Heart left ventricle (tissue), 16 donors: ENCODE measurements at regions not wholly inside any gene's neighbourhood (a gene's known extent, or its start where the extent isn't known, plus 50 kb on each side); places are given as distances from the start of the nearest gene placed in this dataset.

Experiments used
- ATAC-seq, 4 donors: fragments of 200-7000 bp; cut with Tn5 transposase; one replicate each; pipeline ENCODE4 v1.9.1; 2020 to 2022; ENCODE audit warnings: moderate library complexity in 4 of 4, mild to moderate bottlenecking in 3 of 4, moderate number of reproducible peaks in 1 of 4
- DNase-seq, 5 donors: peaks; one replicate each; pipeline ENCODE4 v3.0.0-alpha.2; 2020
- H3K27ac ChIP-seq, 12 donors: fragments of 200-600 bp; sonication (generic) in 4 of 12; one replicate each; pipeline versions ENCODE4 v1.5.0 to v1.8.0; 2016 to 2022; ENCODE audit warnings: mild to moderate bottlenecking in 2 of 12
- H3K27me3 ChIP-seq, 9 donors: fragments of 200-600 bp; sonication (generic) in 2 of 9; one replicate each; pipeline versions ENCODE4 v1.5.1 to v1.8.0; 2016 to 2022; ENCODE audit warnings: mild to moderate bottlenecking in 3 of 9
- H3K36me3 ChIP-seq, 9 donors: fragments of 200-600 bp; sonication (generic) in 2 of 9; one replicate each; pipeline versions ENCODE4 v1.5.0 to v1.8.0; 2018 to 2022; ENCODE audit warnings: mild to moderate bottlenecking in 2 of 9
- H3K4me1 ChIP-seq, 12 donors: fragments of 200-600 bp; sonication (generic) in 4 of 12; one replicate each; pipeline versions ENCODE4 v1.5.0 to v1.8.0; 2016 to 2022; ENCODE audit warnings: mild to moderate bottlenecking in 3 of 12
- H3K4me3 ChIP-seq, 12 donors: fragments of 200-600 bp; sonication (generic) in 4 of 12; one replicate each; pipeline versions ENCODE4 v1.5.0 to v1.8.0; 2017 to 2022; ENCODE audit warnings: mild to moderate bottlenecking in 9 of 12, moderate library complexity in 4 of 12
- H3K9me3 ChIP-seq, 12 donors: fragments of 200-600 bp; sonication (generic) in 4 of 12; one replicate each; pipeline versions ENCODE4 v1.5.0 to v1.8.0; 2016 to 2022; ENCODE audit warnings: mild to moderate bottlenecking in 1 of 12
- POLR2A ChIP-seq, 2 donors: fragments of 450-650 bp; IDR thresholded peaks; one replicate each; pipeline ENCODE4 v1.6.1; 2017; ENCODE audit warnings: antibody characterized with exemption in 2 of 2, mild to moderate bottlenecking in 2 of 2, moderate library complexity in 2 of 2
- WGBS, 4 donors: extraction: QIAGEN DNeasy Blood & Tissue Kit in 2 of 4; methylation state at CpG; one replicate each; pipeline versions ENCODE4 v1.1.5 to v1.1.7; 2013 to 2018; 5-methylcytosine and 5-hydroxymethylcytosine counted together
- intact Hi-C, 10 donors: fragments of 100-400 bp; cut with DNase I; formaldehyde crosslinking; loops; one replicate each; pipeline versions ENCODE4 v1.11.1 to v1.14.2; 2022
- TF ChIP-seq, protein P1 (sequence below), 12 donors: fragments of 200-600 bp; sonication (generic) in 4 of 12; IDR thresholded peaks; one replicate each; pipeline versions ENCODE4 v1.5.0 to v1.8.0; 2018 to 2022; ENCODE audit warnings: antibody characterized with exemption in 12 of 12, mild to moderate bottlenecking in 5 of 12
- donor health status: ischemic (EF 13 %, LVEDD 7.1; RV severe dilation, severe dysfunction).
- donor health status: healthy with polysubstance abuse.
- donor health status: DM: no; HTN: yes; CAD: no.
- donor health status: DM: no; HTN: no; CAD: no.
- donor health status: ischemic (EF 25% LVEDD 6.9; RV normal size, moderate dysfunction).
- donor health status: ischemic (EF 25% LVEDD 5.7; RV mildly dilated, moderate dysfunction).
- donor health status: healthy.
- donor health status: DM: yes; HTN: yes; CAD: no.
- donor health status: ischemic (EF 35%, LVEDD 5.7; RV mildly dilated, moderate dysfunction).
- donor health status: nonischemic (EF 11% LVEDD 7.7; RV severe dilation, severe dysfunction).
- donor health status: DM: yes; HTN: yes; CAD: no.
- donor health status: PGD.
- donor health status: ischemic (EF 29% LVEDD 5.4; RV normal size, mild dysfunction).
- donor health status: nonischemic (EF 23%, LVEDD 6.1; RV moderate dilation, normal function).

DNA sequence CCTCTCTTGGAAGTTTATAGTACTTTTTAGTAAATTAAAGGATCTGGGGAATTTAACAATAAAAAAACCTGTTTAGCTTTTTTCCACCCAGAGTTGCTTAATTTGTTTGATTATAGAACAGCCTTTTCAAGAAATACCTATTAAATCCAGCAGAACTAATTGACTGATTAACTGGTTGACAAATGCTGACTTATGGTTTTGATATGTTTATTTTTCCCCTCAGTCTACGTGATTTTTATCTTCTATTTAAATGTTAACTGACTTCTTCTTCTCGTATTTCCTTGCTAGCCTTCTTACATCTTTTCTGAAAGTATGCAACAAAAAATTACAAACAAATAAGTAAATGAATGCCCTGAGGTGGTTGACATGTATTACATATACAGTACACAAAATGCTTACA is 302.9 kb upstream of the SPAG17 start:
- ATAC-seq (no peak), DNase-seq (no peak)
- WGBS, 4 donors, result 59 to 70% (median 63%) methylated on average over 2 of the region's 2 CpGs
- no peaks in the 10 kb centered on the region for H3K4me1 ChIP-seq
- no peak overlapping the region for H3K4me3 ChIP-seq
- intact Hi-C loops, result no loop called here
- H3K36me3 ChIP-seq, result no peaks in the 10 kb centered on the region
- no peaks in the 10 kb centered on the region for H3K9me3 ChIP-seq
- TF ChIP-seq, protein P1, sequence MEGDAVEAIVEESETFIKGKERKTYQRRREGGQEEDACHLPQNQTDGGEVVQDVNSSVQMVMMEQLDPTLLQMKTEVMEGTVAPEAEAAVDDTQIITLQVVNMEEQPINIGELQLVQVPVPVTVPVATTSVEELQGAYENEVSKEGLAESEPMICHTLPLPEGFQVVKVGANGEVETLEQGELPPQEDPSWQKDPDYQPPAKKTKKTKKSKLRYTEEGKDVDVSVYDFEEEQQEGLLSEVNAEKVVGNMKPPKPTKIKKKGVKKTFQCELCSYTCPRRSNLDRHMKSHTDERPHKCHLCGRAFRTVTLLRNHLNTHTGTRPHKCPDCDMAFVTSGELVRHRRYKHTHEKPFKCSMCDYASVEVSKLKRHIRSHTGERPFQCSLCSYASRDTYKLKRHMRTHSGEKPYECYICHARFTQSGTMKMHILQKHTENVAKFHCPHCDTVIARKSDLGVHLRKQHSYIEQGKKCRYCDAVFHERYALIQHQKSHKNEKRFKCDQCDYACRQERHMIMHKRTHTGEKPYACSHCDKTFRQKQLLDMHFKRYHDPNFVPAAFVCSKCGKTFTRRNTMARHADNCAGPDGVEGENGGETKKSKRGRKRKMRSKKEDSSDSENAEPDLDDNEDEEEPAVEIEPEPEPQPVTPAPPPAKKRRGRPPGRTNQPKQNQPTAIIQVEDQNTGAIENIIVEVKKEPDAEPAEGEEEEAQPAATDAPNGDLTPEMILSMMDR (IDR thresholded peaks at IDR 0.05), result no peak
- no peak overlapping the region for H3K27ac ChIP-seq
- H3K27me3 ChIP-seq, result no peaks in the 10 kb centered on the region

DNA sequence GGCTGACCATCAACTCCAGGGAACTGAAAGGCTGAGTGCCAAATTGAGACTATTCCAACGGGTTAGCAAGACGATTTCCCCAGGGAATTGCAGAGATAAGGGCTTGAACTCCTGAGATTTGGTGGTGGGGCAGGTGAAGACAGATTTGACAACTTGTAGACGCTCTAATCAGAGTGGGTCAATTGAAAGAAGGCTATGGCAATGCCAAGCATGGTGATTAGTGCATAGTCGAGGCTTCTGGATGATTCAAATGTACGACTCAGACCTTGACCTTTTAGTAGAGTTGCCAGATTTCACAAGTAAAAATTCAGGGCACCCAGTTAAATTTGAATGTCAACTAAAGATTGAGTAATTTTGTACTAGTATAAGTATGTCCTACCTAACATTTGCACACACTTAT is 302.1 kb upstream of the SPAG17 start:
- no peak overlapping the region for H3K4me3 ChIP-seq
- no peak overlapping the region for H3K27ac ChIP-seq
- WGBS, 4 donors, result 38 to 49% (median 42%) methylated on average over 5 of the region's 5 CpGs
- TF ChIP-seq, protein P1 (IDR thresholded peaks at IDR 0.05), result no peak
- TF ChIP-seq POLR2A (IDR thresholded peaks at IDR 0.05), result no peak
- DNase-seq, result no peak
- intact Hi-C loops, result no loop called here
- H3K4me1 ChIP-seq, result no peaks in the 10 kb centered on the region
- H3K9me3 ChIP-seq, result no peaks in the 10 kb centered on the region
- no peak for ATAC-seq
- H3K36me3 ChIP-seq, result no peaks in the 10 kb centered on the region
- H3K27me3 ChIP-seq, result no peaks in the 10 kb centered on the region

DNA sequence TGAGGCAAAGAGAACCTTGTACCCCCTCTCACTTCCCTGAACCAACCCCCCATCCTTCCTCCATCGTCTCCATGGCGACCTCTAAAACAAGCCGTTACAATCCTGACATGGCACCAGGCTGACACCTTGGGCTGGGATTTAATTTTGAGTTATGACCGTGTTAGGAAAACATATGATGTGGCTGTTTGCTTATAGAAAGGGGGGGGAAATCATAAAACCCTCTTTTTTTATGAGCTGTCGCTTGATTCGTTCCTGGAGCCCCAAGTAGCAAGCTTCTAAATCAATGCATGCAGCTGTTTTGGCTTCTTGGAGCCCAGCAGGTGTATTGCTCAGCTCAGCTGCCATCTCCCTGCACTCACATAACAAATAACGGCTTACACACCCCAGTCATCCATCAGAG is 301.2 kb upstream of the SPAG17 start:
- no peak for ATAC-seq
- no peak for TF ChIP-seq POLR2A (IDR thresholded peaks at IDR 0.05)
- TF ChIP-seq, protein P1 (IDR thresholded peaks at IDR 0.05), result no peak
- no peaks in the 10 kb centered on the region for H3K9me3 ChIP-seq
- H3K27ac ChIP-seq, result no peak overlapping the region
- WGBS, 4 donors, result 65 to 77% (median 71%) methylated on average over 7 of the region's 7 CpGs
- no peak for DNase-seq
- no peaks in the 10 kb centered on the region for H3K4me1 ChIP-seq
- intact Hi-C loops, result no loop called here
- H3K27me3 ChIP-seq, result no peaks in the 10 kb centered on the region
- H3K4me3 ChIP-seq, result no peak overlapping the region
- no peaks in the 10 kb centered on the region for H3K36me3 ChIP-seq

DNA sequence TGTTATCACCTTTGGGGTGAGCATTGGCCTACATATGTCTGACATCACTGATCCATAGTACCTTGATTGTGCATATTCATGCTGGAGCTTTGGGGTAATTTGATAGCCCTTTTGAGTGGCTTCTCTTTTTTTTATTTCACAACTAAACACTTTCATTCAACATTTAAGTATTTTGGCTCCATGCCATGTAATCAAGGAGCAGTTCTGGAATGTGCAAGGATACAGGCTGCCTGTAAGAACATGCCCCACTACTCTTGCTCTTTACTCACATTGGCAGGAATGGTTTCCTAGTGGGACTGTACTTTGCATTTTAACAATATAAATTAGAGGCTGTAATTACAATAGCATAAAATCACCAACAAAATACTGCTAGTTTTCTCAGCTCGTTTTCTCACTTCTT is 300.7 kb upstream of the SPAG17 start:
- intact Hi-C loops, result no loop called here
- ATAC-seq (no peak), DNase-seq (no peak)
- H3K9me3 ChIP-seq, result no peaks in the 10 kb centered on the region
- H3K27me3 ChIP-seq, result no peaks in the 10 kb centered on the region
- H3K4me3 ChIP-seq, result no peak overlapping the region
- WGBS, 4 donors, result 69 to 79% (median 74%) methylated on average over 1 of the region's 1 CpG
- no peaks in the 10 kb centered on the region for H3K4me1 ChIP-seq
- H3K36me3 ChIP-seq, result no peaks in the 10 kb centered on the region
- TF ChIP-seq POLR2A (IDR thresholded peaks at IDR 0.05), result no peak
- TF ChIP-seq, protein P1 (IDR thresholded peaks at IDR 0.05), result no peak
- no peak overlapping the region for H3K27ac ChIP-seq
